Fibroblast of lung (primary cell): ENCODE measurements at regions not wholly inside any gene's neighbourhood (a gene's known extent, or its start where the extent isn't known, plus 50 kb on each side); places are given as distances from the start of the nearest gene placed in this dataset.

Experiments
- DNase-seq, 2 donors: peaks; one replicate each; pipeline versions ENCODE4 v3.0.0 to v3.0.0-alpha.2; 2010; ENCODE audit warnings: low read depth in 2 of 2
- H2AFZ ChIP-seq: 2 replicates; pipeline ENCODE4 v1.5.1; 2012; ENCODE audit warnings: low read length, control low read depth, inconsistent platforms
- H3K27ac ChIP-seq: 2 replicates; pipeline ENCODE4 v1.5.1; 2011; ENCODE audit warnings: low read length, control low read depth; ENCODE audit not compliant: insufficient read depth
- H3K27me3 ChIP-seq: 2 replicates; pipeline ENCODE4 v1.5.1; 2011; ENCODE audit warnings: mild to moderate bottlenecking, low read length; ENCODE audit not compliant: control insufficient read depth, insufficient read depth
- H3K36me3 ChIP-seq: 2 replicates; pipeline ENCODE4 v1.5.1; 2011; ENCODE audit warnings: low read length; ENCODE audit not compliant: control insufficient read depth, insufficient read depth
- H3K4me1 ChIP-seq: 2 replicates; pipeline ENCODE4 v1.5.1; 2011; ENCODE audit warnings: low read length; ENCODE audit not compliant: control insufficient read depth, insufficient read depth; ENCODE audit errors: extremely low read depth
- H3K4me2 ChIP-seq: 2 replicates; pipeline ENCODE4 v1.5.1; 2011; ENCODE audit warnings: low read length, control low read depth; ENCODE audit not compliant: insufficient read depth; ENCODE audit errors: extremely low read depth
- H3K4me3 ChIP-seq, 4 experiments: fragments of 200-600 bp in 1 of 4; sonication (generic) in 1 of 4; replicated peaks in 1 of 4; 2 replicates each; pipeline ENCODE4 v1.5.1; 2011 to 2016; ENCODE audit warnings: low read length in 4 of 4, low read depth in 3 of 4, mild to moderate bottlenecking in 3 of 4, control low read depth in 2 of 4, inconsistent platforms in 1 of 4, mixed read lengths in 1 of 4; ENCODE audit not compliant: insufficient read depth in 1 of 4; ENCODE audit errors: control extremely low read depth in 1 of 4
- H3K79me2 ChIP-seq: 2 replicates; pipeline ENCODE4 v1.5.1; 2012; ENCODE audit warnings: mild to moderate bottlenecking, low read length, inconsistent platforms; ENCODE audit not compliant: control insufficient read depth, insufficient read depth
- H3K9ac ChIP-seq: 2 replicates; pipeline ENCODE4 v1.5.1; 2011; ENCODE audit warnings: mild to moderate bottlenecking, low read length, control low read depth; ENCODE audit not compliant: insufficient read depth
- H3K9me3 ChIP-seq: 2 replicates; pipeline ENCODE4 v1.5.1; 2012; ENCODE audit warnings: low read depth, low read length; ENCODE audit not compliant: control insufficient read depth, insufficient read depth
- H4K20me1 ChIP-seq: 2 replicates; pipeline ENCODE4 v1.5.1; 2011; ENCODE audit warnings: low read length; ENCODE audit not compliant: control insufficient read depth, insufficient read depth; ENCODE audit errors: extremely low read depth
- EZH2 ChIP-seq: IDR thresholded peaks from 2 replicates; pipeline ENCODE4 v1.5.1; 2012; ENCODE audit warnings: low read length, control low read depth, mild to moderate bottlenecking; ENCODE audit errors: missing control alignments
- TF ChIP-seq, protein P1 (sequence below), 2 donors: IDR thresholded peaks in 1 of 2; conservative IDR thresholded peaks in 1 of 2; 1 replicate in 1 of 2; 2 replicates in 1 of 2; pipeline ENCODE4 v1.5.1; 2011 to 2012; ENCODE audit warnings: low read length in 2 of 2, control low read depth in 1 of 2, inconsistent platforms in 1 of 2, low read depth in 1 of 2, mild to moderate bottlenecking in 1 of 2

DNA sequence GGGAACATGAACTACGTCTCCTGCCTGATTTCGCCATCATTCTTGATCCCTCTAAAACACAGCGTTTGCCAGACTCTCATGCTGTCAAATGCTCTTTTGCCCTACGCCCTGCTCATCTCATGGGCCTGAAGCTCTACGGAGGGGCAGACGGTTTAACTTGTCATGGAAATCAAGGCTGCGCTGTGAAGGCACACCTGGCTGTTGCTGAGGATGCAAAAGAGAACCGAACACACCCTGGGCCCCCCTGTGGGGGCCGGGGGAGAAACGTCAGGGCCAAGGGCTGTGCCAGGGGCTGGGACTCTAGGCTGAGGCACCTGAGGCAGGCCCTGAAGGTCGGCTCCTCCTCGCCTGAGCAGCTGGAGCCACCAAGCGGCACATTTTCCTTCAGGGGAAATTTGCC is 957.2 kb downstream of the BRD1 start:
- H2AFZ ChIP-seq: no peak overlapping the region
- H3K27me3 ChIP-seq: no peaks in the 10 kb centered on the region
- H3K79me2 ChIP-seq: no peaks in the 10 kb centered on the region
- H3K4me2 ChIP-seq: no peak overlapping the region
- no peak overlapping the region for H3K27ac ChIP-seq
- no peak overlapping the region for H3K4me3 ChIP-seq
- TF ChIP-seq, protein P1, sequence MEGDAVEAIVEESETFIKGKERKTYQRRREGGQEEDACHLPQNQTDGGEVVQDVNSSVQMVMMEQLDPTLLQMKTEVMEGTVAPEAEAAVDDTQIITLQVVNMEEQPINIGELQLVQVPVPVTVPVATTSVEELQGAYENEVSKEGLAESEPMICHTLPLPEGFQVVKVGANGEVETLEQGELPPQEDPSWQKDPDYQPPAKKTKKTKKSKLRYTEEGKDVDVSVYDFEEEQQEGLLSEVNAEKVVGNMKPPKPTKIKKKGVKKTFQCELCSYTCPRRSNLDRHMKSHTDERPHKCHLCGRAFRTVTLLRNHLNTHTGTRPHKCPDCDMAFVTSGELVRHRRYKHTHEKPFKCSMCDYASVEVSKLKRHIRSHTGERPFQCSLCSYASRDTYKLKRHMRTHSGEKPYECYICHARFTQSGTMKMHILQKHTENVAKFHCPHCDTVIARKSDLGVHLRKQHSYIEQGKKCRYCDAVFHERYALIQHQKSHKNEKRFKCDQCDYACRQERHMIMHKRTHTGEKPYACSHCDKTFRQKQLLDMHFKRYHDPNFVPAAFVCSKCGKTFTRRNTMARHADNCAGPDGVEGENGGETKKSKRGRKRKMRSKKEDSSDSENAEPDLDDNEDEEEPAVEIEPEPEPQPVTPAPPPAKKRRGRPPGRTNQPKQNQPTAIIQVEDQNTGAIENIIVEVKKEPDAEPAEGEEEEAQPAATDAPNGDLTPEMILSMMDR (conservative IDR thresholded peaks at IDR 0.05 in 1 of 2, IDR thresholded peaks at IDR 0.05 in 1 of 2; ENCODE audit: low read depth in 1 of 2, low read length in 2 of 2): no peak
- no peak for TF ChIP-seq EZH2
- no peak for DNase-seq
- no peaks in the 10 kb centered on the region for H3K9me3 ChIP-seq
- no peaks in the 10 kb centered on the region for H4K20me1 ChIP-seq
- no peaks in the 10 kb centered on the region for H3K4me1 ChIP-seq
- H3K36me3 ChIP-seq: no peaks in the 10 kb centered on the region
- no peak overlapping the region for H3K9ac ChIP-seq

GRCh38 chr22:48869788-48870187 is 957.9 kb downstream of the BRD1 start:
- no peak overlapping the region for H3K4me3 ChIP-seq
- no peak overlapping the region for H3K9ac ChIP-seq
- H3K27ac ChIP-seq: no peak overlapping the region
- DNase-seq: no peak
- H3K27me3 ChIP-seq: no peaks in the 10 kb centered on the region
- no peaks in the 10 kb centered on the region for H4K20me1 ChIP-seq
- H3K9me3 ChIP-seq: no peaks in the 10 kb centered on the region
- H2AFZ ChIP-seq: no peak overlapping the region
- no peaks in the 10 kb centered on the region for H3K4me1 ChIP-seq
- H3K36me3 ChIP-seq: no peaks in the 10 kb centered on the region
- TF ChIP-seq EZH2: no peak
- TF ChIP-seq, protein P1 (conservative IDR thresholded peaks at IDR 0.05 in 1 of 2, IDR thresholded peaks at IDR 0.05 in 1 of 2; ENCODE audit: low read depth in 1 of 2, low read length in 2 of 2): no peak
- no peaks in the 10 kb centered on the region for H3K79me2 ChIP-seq
- no peak overlapping the region for H3K4me2 ChIP-seq

DNA sequence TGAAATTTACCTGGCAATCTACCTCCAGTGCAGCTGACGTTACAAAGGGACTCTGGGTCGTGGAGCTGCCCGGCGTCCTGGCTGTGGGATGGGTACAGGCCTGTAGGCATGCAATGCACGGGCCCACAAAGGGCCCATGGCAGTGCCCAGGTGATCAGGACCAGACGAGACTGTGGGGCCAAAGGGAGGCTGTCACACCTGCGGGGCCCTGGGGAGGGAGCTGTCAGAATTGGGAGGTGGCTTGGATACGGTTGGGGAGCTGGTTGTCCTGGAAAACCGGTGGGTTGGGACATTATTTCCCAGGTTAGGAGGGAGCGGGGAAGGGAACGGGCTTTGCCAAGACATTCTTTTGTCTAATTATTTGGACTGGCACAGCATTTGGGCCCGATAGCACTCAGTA is 958.5 kb downstream of the BRD1 start:
- Histone ChIP-seq H3K9ac (no peak overlapping the region), H3K9me3 (no peaks in the 10 kb centered on the region), H2AFZ (no peak overlapping the region), H3K4me2 (no peak overlapping the region), H3K36me3 (no peaks in the 10 kb centered on the region), H3K4me1 (no peaks in the 10 kb centered on the region), H4K20me1 (no peaks in the 10 kb centered on the region), H3K27ac (no peak overlapping the region), H3K4me3 (no peak overlapping the region), H3K79me2 (no peaks in the 10 kb centered on the region), H3K27me3 (no peaks in the 10 kb centered on the region)
- TF ChIP-seq, protein P1 (conservative IDR thresholded peaks at IDR 0.05 in 1 of 2, IDR thresholded peaks at IDR 0.05 in 1 of 2; ENCODE audit: low read depth in 1 of 2, low read length in 2 of 2): no peak
- no peak for TF ChIP-seq EZH2
- DNase-seq: no peak
